Endothelial cell of umbilical vein (primary cell): ENCODE measurements at regions not wholly inside any gene's neighbourhood (a gene's known extent, or its start where the extent isn't known, plus 50 kb on each side); places are given as distances from the start of the nearest gene placed in this dataset.

ENCODE experiments used
- BruUV-seq: library from RNA; stranded (reverse); fragments of 400-500 nt; replicated peaks from 2 replicates; lab custom pipeline; 2021; lab: Mats Ljungman, UMichigan
- CTCF ChIA-PET: fragments of 300-600, 350-600 bp; sonication (Branson Sonifier 250); formaldehyde crosslinking; loops from one replicate; lab custom pipeline; 2021; ENCODE audit warnings: antibody characterized with exemption, inconsistent platforms; lab: Charles Lee
- POLR2A ChIA-PET: fragments of 300-600, 350-600 bp; sonication (Branson Sonifier 250); formaldehyde crosslinking; loops from one replicate; lab custom pipeline; 2021; ENCODE audit warnings: antibody characterized with exemption, inconsistent platforms; lab: Charles Lee
- DNase-seq: peaks from one replicate; pipeline ENCODE4 v3.0.0-alpha.2; 2011; ENCODE audit warnings: low read depth, low spot score
- FAIRE-seq: peaks from 2 replicates; lab custom pipeline; 2011; peaks lifted over from hg19 to GRCh38; lab: Jason Lieb, UNC
- H2AFZ ChIP-seq: 2 replicates; pipeline ENCODE4 v1.6.0; 2012; ENCODE audit warnings: low read depth, low read length, control low read depth, inconsistent platforms
- H3K27ac ChIP-seq: 2 replicates; pipeline ENCODE4 v1.5.1; 2011; ENCODE audit warnings: low read depth, mild to moderate bottlenecking, control low read depth, low read length, moderate library complexity; ENCODE audit not compliant: insufficient read depth
- H3K27me3 ChIP-seq, 2 experiments: 2 replicates each; pipeline versions ENCODE4 v1.6.0 to v1.6.1; 2011; ENCODE audit warnings: low read length in 2 of 2, mixed read lengths in 1 of 2; ENCODE audit not compliant: control insufficient read depth in 2 of 2, insufficient read depth in 2 of 2
- H3K36me3 ChIP-seq, 2 experiments: 2 replicates in 1 of 2; 3 replicates in 1 of 2; pipeline ENCODE4 v1.5.1; 2011; ENCODE audit warnings: low read length in 2 of 2, mild to moderate bottlenecking in 1 of 2, moderate library complexity in 1 of 2; ENCODE audit not compliant: control insufficient read depth in 2 of 2, insufficient read depth in 2 of 2; ENCODE audit errors: extremely low read depth in 1 of 2
- H3K4me1 ChIP-seq: 3 replicates; pipeline ENCODE4 v1.5.1; 2011; ENCODE audit warnings: mild to moderate bottlenecking, low read length; ENCODE audit not compliant: control insufficient read depth, insufficient read depth; ENCODE audit errors: extremely low read depth
- H3K4me2 ChIP-seq: 2 replicates; pipeline ENCODE4 v1.6.1; 2011; ENCODE audit warnings: low read length, control low read depth, mixed read lengths; ENCODE audit not compliant: insufficient read depth
- H3K4me3 ChIP-seq, 3 experiments: fragments of 200-600 bp in 1 of 3; sonication (generic), shearing (Covaris generic) in 1 of 3; replicated peaks in 1 of 3; 2 replicates each; pipeline ENCODE4 v1.5.1; 2011 to 2016; ENCODE audit warnings: control low read depth in 3 of 3, low read length in 3 of 3, mild to moderate bottlenecking in 2 of 3, inconsistent platforms in 1 of 3, low read depth in 1 of 3, moderate library complexity in 1 of 3; ENCODE audit not compliant: insufficient read depth in 1 of 3
- H3K79me2 ChIP-seq: 2 replicates; pipeline ENCODE4 v1.6.0; 2012; ENCODE audit warnings: low read length, inconsistent platforms; ENCODE audit not compliant: control insufficient read depth, insufficient read depth
- H3K9ac ChIP-seq: replicated peaks from 2 replicates; pipeline ENCODE3; 2011; ENCODE audit warnings: low read length, control low read depth; ENCODE audit not compliant: insufficient read depth; ENCODE audit errors: extremely low read depth
- H3K9me1 ChIP-seq: replicated peaks from 3 replicates; pipeline ENCODE4 v1.6.0; 2011; ENCODE audit warnings: mild to moderate bottlenecking, low read length; ENCODE audit not compliant: control insufficient read depth, insufficient read depth; ENCODE audit errors: extremely low read depth
- H3K9me3 ChIP-seq: replicated peaks from 2 replicates; pipeline ENCODE4 v1.5.1; 2012; ENCODE audit warnings: low read length, inconsistent platforms; ENCODE audit not compliant: control insufficient read depth, insufficient read depth
- H4K20me1 ChIP-seq: replicated peaks from 2 replicates; pipeline ENCODE3; 2011; ENCODE audit warnings: mild to moderate bottlenecking, low read length; ENCODE audit not compliant: control insufficient read depth, insufficient read depth; ENCODE audit errors: extremely low read depth
- CTCF ChIP-seq, 2 donors: IDR thresholded peaks; 1 replicate in 1 of 2; 2 replicates in 1 of 2; pipeline ENCODE4 v1.5.1; 2011; ENCODE audit warnings: low read length in 2 of 2, mild to moderate bottlenecking in 2 of 2, moderate library complexity in 2 of 2, control low read depth in 1 of 2, inconsistent platforms in 1 of 2, low read depth in 1 of 2; ENCODE audit not compliant: insufficient read depth in 1 of 2; ENCODE audit errors: extremely low read depth in 1 of 2
- EZH2 ChIP-seq: IDR thresholded peaks from 2 replicates; pipeline ENCODE4 v1.6.1; 2012; ENCODE audit warnings: borderline replicate concordance, low read depth, mild to moderate bottlenecking, moderate library complexity, low read length, inconsistent platforms; ENCODE audit not compliant: severe bottlenecking
- FOS ChIP-seq: IDR thresholded peaks from 2 replicates; pipeline ENCODE4 v1.6.1; 2011; ENCODE audit warnings: mild to moderate bottlenecking, low read length, moderate library complexity, borderline replicate concordance; ENCODE audit not compliant: insufficient read depth
- GATA2 ChIP-seq: IDR thresholded peaks from 2 replicates; pipeline ENCODE4 v1.7.0; 2011; ENCODE audit warnings: low read depth, mild to moderate bottlenecking, moderate library complexity, mixed read lengths, low read length; ENCODE audit not compliant: insufficient read length, insufficient read depth
- JUN ChIP-seq: IDR thresholded peaks from 2 replicates; pipeline ENCODE4 v1.6.1; 2011; ENCODE audit warnings: borderline replicate concordance, low read depth; ENCODE audit not compliant: insufficient read length, insufficient read depth
- MAX ChIP-seq: IDR thresholded peaks from 2 replicates; pipeline ENCODE4 v1.6.1; 2011; ENCODE audit not compliant: insufficient read depth, insufficient read length
- MYC ChIP-seq: IDR thresholded peaks from one replicate; pipeline ENCODE4 v1.6.1; 2011; ENCODE audit warnings: mild to moderate bottlenecking, low read depth, low read length
- POLR2A ChIP-seq: IDR thresholded peaks from 2 replicates; pipeline ENCODE4 v1.6.1; 2012; ENCODE audit warnings: low read depth, mild to moderate bottlenecking, control low read depth, low read length
- POLR2AphosphoS5 ChIP-seq: IDR thresholded peaks from 2 replicates; pipeline ENCODE4 v1.6.1; 2012; ENCODE audit warnings: low read depth, mild to moderate bottlenecking, control low read depth, low read length, moderate library complexity; ENCODE audit not compliant: insufficient read depth
- dilution Hi-C: fragments of 300-500 bp; cut with MboI; formaldehyde crosslinking; loops from one replicate; pipeline ENCODE4 v1.15.0; 2019; ENCODE audit warnings: low sequenced_read_pairs; ENCODE audit not compliant: extremely low pct_ligation_motif_present
- intact Hi-C: fragments of 100-400 bp; cut with micrococcal nuclease; formaldehyde crosslinking; loops from one replicate; pipeline ENCODE4 v1.10.0; 2022

- H2AFZ ChIP-seq: no peak overlapping the region
- no peaks in the 10 kb centered on the region for H4K20me1 ChIP-seq
- no peaks in the 10 kb centered on the region for H3K36me3 ChIP-seq
- TF ChIP-seq MYC (no peak), POLR2A (no peak), EZH2 (no peak), GATA2 (no peak), POLR2AphosphoS5 (no peak), MAX (no peak)
- no peak for DNase-seq
- intact Hi-C loops (no loop called here), dilution Hi-C loops (no loop called here)
- no TSS peak for BruUV-seq
- no peaks in the 10 kb centered on the region for H3K27me3 ChIP-seq
- POLR2A ChIA-PET: no interaction called here
- H3K4me3 ChIP-seq: no peak overlapping the region
- CTCF ChIA-PET: interaction anchor here (1.0 kb wide), 1 partner anchor 265 kb away, joined by 3 read pairs; no protein-coding TSS in a partner anchor
- H3K4me1 ChIP-seq: no peaks in the 10 kb centered on the region
- H3K79me2 ChIP-seq: no peaks in the 10 kb centered on the region
- no peak overlapping the region for H3K4me2 ChIP-seq
- H3K9ac ChIP-seq: no peak overlapping the region
- FAIRE-seq: no peak
- no peaks in the 10 kb centered on the region for H3K9me3 ChIP-seq
- H3K9me1 ChIP-seq: no peaks in the 10 kb centered on the region
- no peak overlapping the region for H3K27ac ChIP-seq
Observed at GRCh38 chr7:124366118-124366517, 333.3 kb upstream of the TMEM229A start.

DNA sequence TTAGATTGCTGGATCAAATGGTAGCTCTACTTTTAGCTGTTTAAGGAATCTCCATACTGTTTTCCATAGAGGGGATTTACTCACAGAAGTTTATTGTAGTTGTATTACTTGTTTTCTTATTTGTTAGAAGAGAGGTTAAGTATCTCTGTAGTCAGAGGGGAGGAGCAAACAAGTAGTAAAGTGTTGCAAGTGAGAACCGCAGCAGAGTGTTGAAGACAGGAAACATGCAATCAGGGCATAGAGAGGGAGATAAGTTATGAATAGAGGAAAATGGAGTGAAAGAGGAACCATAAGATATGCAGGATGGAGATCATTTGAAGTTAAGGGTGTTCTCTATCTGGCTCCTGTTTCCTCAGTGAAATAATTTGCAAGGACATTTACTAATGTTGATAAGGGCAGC is 331.4 kb upstream of the TMEM229A start:
- dilution Hi-C loops (no loop called here), intact Hi-C loops (no loop called here)
- Histone ChIP-seq H3K9ac (no peak overlapping the region), H3K9me1 (no peaks in the 10 kb centered on the region), H3K4me2 (no peak overlapping the region), H3K4me1 (no peaks in the 10 kb centered on the region), H3K27me3 (no peaks in the 10 kb centered on the region), H3K79me2 (no peaks in the 10 kb centered on the region), H3K36me3 (no peaks in the 10 kb centered on the region), H2AFZ (no peak overlapping the region), H4K20me1 (no peaks in the 10 kb centered on the region), H3K27ac (no peak overlapping the region), H3K9me3 (peaks cover 2% of the 10 kb centered on the region), H3K4me3 (no peak overlapping the region)
- CTCF ChIA-PET: no interaction called here
- no peak for TF ChIP-seq MYC
- no peak for TF ChIP-seq POLR2A
- TF ChIP-seq POLR2AphosphoS5: no peak
- TF ChIP-seq GATA2: no peak
- no peak for TF ChIP-seq EZH2
- no peak for TF ChIP-seq CTCF (IDR thresholded peaks at IDR 0.05; ENCODE audit: extremely low read depth in 1 of 2, insufficient read depth in 1 of 2, low read depth in 1 of 2, low read length in 2 of 2)
- TF ChIP-seq FOS: no peak
- TF ChIP-seq MAX: no peak
- TF ChIP-seq JUN: no peak
- POLR2A ChIA-PET: no interaction called here
- no peak for DNase-seq
- no peak for FAIRE-seq
- no TSS peak for BruUV-seq
